Colonic mucosa (tissue), 4 donors: ENCODE measurements at regions not wholly inside any gene's neighbourhood (a gene's known extent, or its start where the extent isn't known, plus 50 kb on each side); places are given as distances from the start of the nearest gene placed in this dataset.

Experiments used
- DNase-seq: peaks from one replicate; pipeline ENCODE4 v3.0.0-alpha.2; 2020
- H3K27ac ChIP-seq: fragments of 200-600 bp; one replicate; pipeline ENCODE4 v1.8.0; 2021
- H3K27me3 ChIP-seq: fragments of 200-600 bp; one replicate; pipeline ENCODE4 v1.8.0; 2021
- H3K36me3 ChIP-seq: fragments of 200-600 bp; one replicate; pipeline ENCODE4 v1.8.0; 2021
- H3K4me1 ChIP-seq: fragments of 200-600 bp; one replicate; pipeline ENCODE4 v1.8.0; 2021; ENCODE audit warnings: mild to moderate bottlenecking
- H3K4me3 ChIP-seq: fragments of 200-600 bp; one replicate; pipeline ENCODE4 v1.8.0; 2021
- H3K9ac ChIP-seq, 2 donors: one replicate each; pipeline ENCODE4 v1.7.0; 2013; ENCODE audit warnings: control low read depth in 2 of 2, low read depth in 2 of 2, low read length in 2 of 2
- H3K9me3 ChIP-seq: fragments of 200-600 bp; one replicate; pipeline ENCODE4 v1.8.0; 2021
- intact Hi-C: fragments of 100-400 bp; cut with DNase I; formaldehyde crosslinking; loops from one replicate; pipeline ENCODE4 v1.14.1; 2022
- TF ChIP-seq, protein P1 (sequence below): fragments of 200-600 bp; IDR thresholded peaks from one replicate; pipeline ENCODE4 v1.8.0; 2022; ENCODE audit warnings: antibody characterized with exemption, mild to moderate bottlenecking
- donor health status: healthy.
- donor health status: DM: no; HTN: no; CAD: no.
- donor health status: DM: no; HTN: no; CAD: no.

DNA sequence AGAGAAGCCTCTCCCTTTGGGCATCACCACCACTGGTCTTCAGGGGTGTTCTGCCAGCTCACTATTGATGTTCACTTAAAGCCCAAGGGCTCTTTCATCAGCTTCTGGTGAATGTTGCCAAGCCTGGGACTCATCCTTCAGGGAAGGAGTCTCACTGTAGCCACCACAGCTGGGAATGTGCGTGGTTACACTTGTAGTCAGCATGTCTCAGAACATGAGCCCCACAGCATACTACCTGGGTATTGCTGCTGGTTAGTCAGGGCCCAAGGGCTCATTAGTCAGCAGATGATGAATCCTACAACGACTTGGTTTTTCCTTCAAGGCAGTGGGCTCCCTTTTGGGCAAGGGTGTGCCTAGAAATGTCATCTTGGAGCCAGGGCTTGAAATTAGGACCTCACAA is 412.9 kb downstream of the VGLL3 start:
- TF ChIP-seq, protein P1, sequence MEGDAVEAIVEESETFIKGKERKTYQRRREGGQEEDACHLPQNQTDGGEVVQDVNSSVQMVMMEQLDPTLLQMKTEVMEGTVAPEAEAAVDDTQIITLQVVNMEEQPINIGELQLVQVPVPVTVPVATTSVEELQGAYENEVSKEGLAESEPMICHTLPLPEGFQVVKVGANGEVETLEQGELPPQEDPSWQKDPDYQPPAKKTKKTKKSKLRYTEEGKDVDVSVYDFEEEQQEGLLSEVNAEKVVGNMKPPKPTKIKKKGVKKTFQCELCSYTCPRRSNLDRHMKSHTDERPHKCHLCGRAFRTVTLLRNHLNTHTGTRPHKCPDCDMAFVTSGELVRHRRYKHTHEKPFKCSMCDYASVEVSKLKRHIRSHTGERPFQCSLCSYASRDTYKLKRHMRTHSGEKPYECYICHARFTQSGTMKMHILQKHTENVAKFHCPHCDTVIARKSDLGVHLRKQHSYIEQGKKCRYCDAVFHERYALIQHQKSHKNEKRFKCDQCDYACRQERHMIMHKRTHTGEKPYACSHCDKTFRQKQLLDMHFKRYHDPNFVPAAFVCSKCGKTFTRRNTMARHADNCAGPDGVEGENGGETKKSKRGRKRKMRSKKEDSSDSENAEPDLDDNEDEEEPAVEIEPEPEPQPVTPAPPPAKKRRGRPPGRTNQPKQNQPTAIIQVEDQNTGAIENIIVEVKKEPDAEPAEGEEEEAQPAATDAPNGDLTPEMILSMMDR, result no peak
- no peaks in the 10 kb centered on the region for H3K27me3 ChIP-seq
- DNase-seq, result no peak
- H3K36me3 ChIP-seq, result no peaks in the 10 kb centered on the region
- no peak overlapping the region for H3K4me3 ChIP-seq
- H3K9ac ChIP-seq, result no peak overlapping the region
- no peaks in the 10 kb centered on the region for H3K4me1 ChIP-seq
- intact Hi-C loops, result no loop called here
- no peak overlapping the region for H3K27ac ChIP-seq
- H3K9me3 ChIP-seq, result no peaks in the 10 kb centered on the region

DNA sequence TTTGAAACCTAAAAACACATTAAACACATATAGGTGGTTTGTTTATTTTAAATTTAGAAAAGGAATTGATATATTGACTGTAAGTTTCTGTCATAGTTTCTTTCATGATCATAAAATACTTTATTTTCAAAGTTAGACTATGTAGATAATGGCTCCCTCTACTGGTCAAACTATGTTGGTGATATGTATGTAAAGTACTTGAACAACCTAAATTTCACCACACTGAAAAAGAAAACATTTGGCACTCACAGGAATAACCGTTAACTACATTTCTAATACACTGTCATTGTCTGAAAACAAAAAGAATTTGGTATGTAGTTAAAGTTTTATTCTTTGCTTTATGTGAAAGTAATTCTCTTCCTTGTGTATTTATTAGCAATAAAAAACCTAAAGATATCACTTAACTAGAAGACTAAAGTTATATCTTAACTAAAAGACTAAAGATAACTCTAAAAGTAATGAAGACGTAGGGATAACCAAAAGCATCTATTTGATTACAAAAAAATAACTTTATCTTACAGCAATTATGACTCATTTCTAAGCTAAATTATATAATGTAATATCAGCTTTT is 427.5 kb downstream of the VGLL3 start:
- TF ChIP-seq, protein P1, result peak; percentile 40
- no peaks in the 10 kb centered on the region for H3K36me3 ChIP-seq
- no peak overlapping the region for H3K4me3 ChIP-seq
- H3K27ac ChIP-seq, result no peak overlapping the region
- H3K9ac ChIP-seq, result no peak overlapping the region
- intact Hi-C loops, result no loop called here
- no peak for DNase-seq
- H3K9me3 ChIP-seq, result no peaks in the 10 kb centered on the region
- no peaks in the 10 kb centered on the region for H3K4me1 ChIP-seq
- no peaks in the 10 kb centered on the region for H3K27me3 ChIP-seq

DNA sequence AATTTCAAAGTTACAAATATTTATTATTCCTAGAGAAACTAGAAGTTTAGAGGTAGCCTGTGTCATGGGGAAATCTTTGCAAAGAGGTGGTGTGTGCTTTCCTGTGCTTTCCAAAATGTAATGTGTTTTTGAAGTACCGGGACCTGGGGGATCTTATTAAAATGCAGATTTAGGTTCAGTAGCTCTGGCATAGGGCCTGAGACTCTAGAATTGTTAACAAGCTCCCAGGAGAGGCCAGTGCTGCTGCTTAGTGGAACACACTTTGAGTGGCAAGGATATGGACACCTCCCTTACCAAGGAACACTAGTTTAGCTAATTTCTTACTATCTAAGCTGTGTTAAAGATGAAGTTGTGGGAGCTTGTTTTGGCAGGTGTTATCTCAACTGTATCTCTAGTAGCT is 428.9 kb downstream of the VGLL3 start:
- Histone ChIP-seq H3K4me1 (no peaks in the 10 kb centered on the region), H3K27ac (no peak overlapping the region), H3K4me3 (no peak overlapping the region), H3K27me3 (no peaks in the 10 kb centered on the region), H3K9ac (no peak overlapping the region), H3K36me3 (no peaks in the 10 kb centered on the region), H3K9me3 (no peaks in the 10 kb centered on the region)
- no peak for DNase-seq
- intact Hi-C loops, result no loop called here
- TF ChIP-seq, protein P1, result no peak

DNA sequence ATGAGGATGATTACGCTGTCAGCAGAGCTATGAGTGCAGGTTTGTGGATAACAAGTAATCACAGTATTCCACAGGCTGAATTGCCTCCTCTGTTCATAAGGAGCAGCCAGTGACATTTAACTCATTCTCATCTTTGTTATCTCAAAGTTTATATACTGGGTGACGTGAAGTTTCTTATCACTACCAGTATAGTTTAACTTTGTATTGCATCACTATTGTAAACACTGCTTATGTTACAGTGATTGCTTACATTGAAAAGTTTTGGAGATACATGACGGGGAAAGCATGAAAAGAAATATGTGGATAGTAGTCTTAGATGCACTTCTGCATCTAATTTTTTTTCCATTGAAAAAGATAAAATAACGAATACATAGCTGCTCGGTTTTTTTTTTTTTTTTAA is 429.7 kb downstream of the VGLL3 start:
- Histone ChIP-seq H3K36me3 (no peaks in the 10 kb centered on the region), H3K9me3 (no peaks in the 10 kb centered on the region), H3K9ac (no peak overlapping the region)

DNA sequence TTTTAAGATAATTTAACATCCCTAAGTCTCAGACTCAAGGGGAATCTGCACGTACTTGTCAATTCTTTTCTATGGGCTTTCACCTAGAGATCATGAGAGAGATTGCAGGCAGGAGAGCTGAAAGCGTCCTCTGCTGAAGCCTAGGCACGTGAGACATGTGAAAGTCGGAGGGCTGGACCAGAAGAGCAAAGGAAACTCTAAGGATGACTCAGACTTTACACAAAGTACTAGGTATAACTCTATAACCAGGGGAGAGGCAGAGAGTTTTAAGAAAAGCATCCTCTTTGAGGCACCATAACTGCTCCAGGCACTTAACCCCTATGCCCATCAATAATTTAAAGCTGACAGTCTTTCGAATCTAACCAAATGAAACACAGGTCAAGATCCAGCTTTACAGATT is 436.6 kb downstream of the VGLL3 start:
- intact Hi-C loops, result no loop called here
- TF ChIP-seq, protein P1, result no peak
- Histone ChIP-seq H3K36me3 (no peaks in the 10 kb centered on the region), H3K4me3 (no peak overlapping the region), H3K4me1 (no peaks in the 10 kb centered on the region), H3K9ac (no peak overlapping the region), H3K9me3 (no peaks in the 10 kb centered on the region), H3K27me3 (no peaks in the 10 kb centered on the region), H3K27ac (no peak overlapping the region)
- DNase-seq, result no peak

More for the DNA sequence above, 429.7 kb downstream of the VGLL3 start:
- Histone ChIP-seq H3K4me1 (no peaks in the 10 kb centered on the region), H3K27ac (no peak overlapping the region), H3K27me3 (no peaks in the 10 kb centered on the region), H3K4me3 (no peak overlapping the region)
- intact Hi-C loops, result no loop called here
- no peak for DNase-seq
- TF ChIP-seq, protein P1, result no peak
